Liver (tissue), 7 donors: ENCODE measurements at regions not wholly inside any gene's neighbourhood (a gene's known extent, or its start where the extent isn't known, plus 50 kb on each side); places are given as distances from the start of the nearest gene placed in this dataset.

Experiments
- DNase-seq: peaks from one replicate; pipeline ENCODE4 v3.0.0-alpha.2; 2017; ENCODE audit warnings: low spot score
- H3K27ac ChIP-seq, 2 donors: one replicate each; pipeline ENCODE4 v1.7.0; 2013; ENCODE audit warnings: inconsistent platforms in 2 of 2, low read length in 2 of 2, control low read depth in 1 of 2, low read depth in 1 of 2, mild to moderate bottlenecking in 1 of 2
- H3K27me3 ChIP-seq, 4 donors: one replicate each; pipeline versions ENCODE4 v1.6.1 to v1.7.0; 2013; ENCODE audit warnings: low read length in 3 of 4, inconsistent platforms in 1 of 4, mild to moderate bottlenecking in 1 of 4, moderate library complexity in 1 of 4; ENCODE audit not compliant: control insufficient read depth in 4 of 4, insufficient read depth in 4 of 4
- H3K36me3 ChIP-seq, 4 donors: one replicate each; pipeline versions ENCODE4 v1.6.1 to v1.7.0; 2013; ENCODE audit warnings: low read length in 3 of 4, mild to moderate bottlenecking in 3 of 4, low read depth in 1 of 4, moderate library complexity in 1 of 4; ENCODE audit not compliant: control insufficient read depth in 4 of 4, insufficient read depth in 3 of 4
- H3K4me1 ChIP-seq, 4 donors: one replicate each; pipeline versions ENCODE4 v1.6.1 to v1.7.0; 2013; ENCODE audit warnings: low read length in 3 of 4, mild to moderate bottlenecking in 3 of 4, moderate library complexity in 1 of 4; ENCODE audit not compliant: control insufficient read depth in 4 of 4, insufficient read depth in 4 of 4
- H3K4me3 ChIP-seq, 3 donors: one replicate each; pipeline versions ENCODE4 v1.6.1 to v1.7.0; 2013; ENCODE audit warnings: low read length in 3 of 3, control low read depth in 1 of 3, low read depth in 1 of 3, mild to moderate bottlenecking in 1 of 3
- H3K9ac ChIP-seq, 2 donors: one replicate each; pipeline ENCODE4 v1.7.0; 2013; ENCODE audit warnings: low read length in 2 of 2, mild to moderate bottlenecking in 2 of 2, moderate library complexity in 2 of 2, control low read depth in 1 of 2, low read depth in 1 of 2
- H3K9me3 ChIP-seq, 4 donors: one replicate each; pipeline versions ENCODE4 v1.6.1 to v1.7.0; 2013; ENCODE audit warnings: low read length in 3 of 4; ENCODE audit not compliant: control insufficient read depth in 4 of 4
- EGR1 ChIP-seq, 2 donors: IDR thresholded peaks; 2 replicates each; pipeline ENCODE4 v1.6.1; 2016 to 2018; ENCODE audit warnings: antibody characterized with exemption in 2 of 2, low read depth in 2 of 2
- FOXA1 ChIP-seq: IDR thresholded peaks from 2 replicates; pipeline ENCODE4 v1.6.1; 2016; ENCODE audit warnings: antibody characterized with exemption
- FOXA2 ChIP-seq: IDR thresholded peaks from 2 replicates; pipeline ENCODE4 v1.6.1; 2016; ENCODE audit warnings: antibody characterized with exemption
- GABPA ChIP-seq, 2 donors: IDR thresholded peaks in 1 of 2; conservative IDR thresholded peaks in 1 of 2; 2 replicates each; pipeline ENCODE4 v1.6.1; 2016; ENCODE audit warnings: antibody characterized with exemption in 2 of 2, mild to moderate bottlenecking in 1 of 2, moderate library complexity in 1 of 2
- HNF4A ChIP-seq, 2 donors: conservative IDR thresholded peaks; 2 replicates each; pipeline ENCODE4 v1.6.1; 2016; ENCODE audit warnings: antibody characterized with exemption in 2 of 2, mild to moderate bottlenecking in 2 of 2
- HNF4G ChIP-seq: IDR thresholded peaks from 2 replicates; pipeline ENCODE4 v1.6.1; 2016; ENCODE audit warnings: antibody characterized with exemption
- JUND ChIP-seq, 2 donors: IDR thresholded peaks; 2 replicates each; pipeline ENCODE4 v1.6.1; 2016; ENCODE audit warnings: antibody characterized with exemption in 2 of 2
- NR2F2 ChIP-seq: IDR thresholded peaks from 2 replicates; pipeline ENCODE4 v1.6.1; 2016; ENCODE audit warnings: antibody characterized with exemption
- RAD21 ChIP-seq, 2 donors: IDR thresholded peaks; 2 replicates each; pipeline ENCODE4 v1.6.1; 2016; ENCODE audit warnings: antibody characterized with exemption in 2 of 2, mild to moderate bottlenecking in 2 of 2
- REST ChIP-seq: IDR thresholded peaks from 2 replicates; pipeline ENCODE4 v1.6.1; 2016; ENCODE audit warnings: antibody characterized with exemption, mild to moderate bottlenecking
- RXRA ChIP-seq, 2 donors: IDR thresholded peaks; 2 replicates each; pipeline ENCODE4 v1.6.1; 2017 to 2018; ENCODE audit warnings: antibody characterized with exemption in 2 of 2, mild to moderate bottlenecking in 1 of 2
- SP1 ChIP-seq: IDR thresholded peaks from 2 replicates; pipeline ENCODE4 v1.6.1; 2018; ENCODE audit warnings: antibody characterized with exemption, mild to moderate bottlenecking
- TAF1 ChIP-seq: conservative IDR thresholded peaks from 2 replicates; pipeline ENCODE4 v1.6.1; 2016; ENCODE audit warnings: antibody characterized with exemption, mild to moderate bottlenecking
- YY1 ChIP-seq: IDR thresholded peaks from 2 replicates; pipeline ENCODE4 v1.6.1; 2016; ENCODE audit warnings: antibody characterized with exemption, mild to moderate bottlenecking
- WGBS: extraction: QIAGEN DNeasy Blood & Tissue Kit; methylation state at CpG from one replicate; pipeline ENCODE4 v1.1.7; 2013; 5-methylcytosine and 5-hydroxymethylcytosine counted together
- TF ChIP-seq, protein P1 (sequence below): IDR thresholded peaks from 2 replicates; pipeline ENCODE4 v1.6.1; 2016; ENCODE audit warnings: antibody characterized with exemption
- TF ChIP-seq, protein P2 (sequence below): IDR thresholded peaks from 2 replicates; pipeline ENCODE4 v1.6.1; 2016; ENCODE audit warnings: antibody characterized with exemption
- TF ChIP-seq, protein P3 (sequence below): IDR thresholded peaks from 2 replicates; pipeline ENCODE4 v1.6.1; 2016; ENCODE audit warnings: antibody characterized with exemption
- donor health status: healthy.
- donor health status: healthy.
- donor health status: healthy.
- donor health status: healthy.

DNA sequence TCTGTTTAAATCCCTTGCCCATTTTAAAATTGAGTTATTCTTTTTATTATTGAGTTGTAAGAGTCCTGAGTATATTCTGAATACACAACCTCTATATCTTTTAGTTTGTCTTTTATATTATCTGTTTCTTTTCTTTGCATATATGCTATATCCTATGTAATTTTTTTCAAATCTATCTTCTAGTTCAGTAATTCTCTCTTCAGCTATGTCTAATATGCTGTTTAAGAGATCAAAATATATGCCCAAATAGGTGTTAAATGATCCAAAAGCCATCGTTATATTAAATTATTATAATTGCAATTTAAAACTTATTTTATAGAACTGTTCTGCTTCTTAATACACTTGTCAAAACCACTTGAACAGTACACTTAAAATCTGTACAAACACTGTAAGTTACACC is 107.4 kb upstream of the TSPAN5 start:
- H3K27me3 ChIP-seq, result no peaks in the 10 kb centered on the region
- H3K27ac ChIP-seq, result no peak overlapping the region
- peaks cover 0 to 12% (median under 1%) of the 10 kb centered on the region in 4 donors for H3K9me3 ChIP-seq
- H3K4me1 ChIP-seq, result no peaks in the 10 kb centered on the region
- H3K36me3 ChIP-seq, result no peaks in the 10 kb centered on the region
- DNase-seq, result no peak
- no peak overlapping the region for H3K9ac ChIP-seq
- no peak for TF ChIP-seq TAF1
- TF ChIP-seq, protein P1, sequence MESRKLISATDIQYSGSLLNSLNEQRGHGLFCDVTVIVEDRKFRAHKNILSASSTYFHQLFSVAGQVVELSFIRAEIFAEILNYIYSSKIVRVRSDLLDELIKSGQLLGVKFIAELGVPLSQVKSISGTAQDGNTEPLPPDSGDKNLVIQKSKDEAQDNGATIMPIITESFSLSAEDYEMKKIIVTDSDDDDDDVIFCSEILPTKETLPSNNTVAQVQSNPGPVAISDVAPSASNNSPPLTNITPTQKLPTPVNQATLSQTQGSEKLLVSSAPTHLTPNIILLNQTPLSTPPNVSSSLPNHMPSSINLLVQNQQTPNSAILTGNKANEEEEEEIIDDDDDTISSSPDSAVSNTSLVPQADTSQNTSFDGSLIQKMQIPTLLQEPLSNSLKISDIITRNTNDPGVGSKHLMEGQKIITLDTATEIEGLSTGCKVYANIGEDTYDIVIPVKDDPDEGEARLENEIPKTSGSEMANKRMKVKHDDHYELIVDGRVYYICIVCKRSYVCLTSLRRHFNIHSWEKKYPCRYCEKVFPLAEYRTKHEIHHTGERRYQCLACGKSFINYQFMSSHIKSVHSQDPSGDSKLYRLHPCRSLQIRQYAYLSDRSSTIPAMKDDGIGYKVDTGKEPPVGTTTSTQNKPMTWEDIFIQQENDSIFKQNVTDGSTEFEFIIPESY, result no peak
- 79% methylated on average over 1 of the region's 1 CpG for whole genome bisulfite sequencing
- H3K4me3 ChIP-seq, result no peak overlapping the region

DNA sequence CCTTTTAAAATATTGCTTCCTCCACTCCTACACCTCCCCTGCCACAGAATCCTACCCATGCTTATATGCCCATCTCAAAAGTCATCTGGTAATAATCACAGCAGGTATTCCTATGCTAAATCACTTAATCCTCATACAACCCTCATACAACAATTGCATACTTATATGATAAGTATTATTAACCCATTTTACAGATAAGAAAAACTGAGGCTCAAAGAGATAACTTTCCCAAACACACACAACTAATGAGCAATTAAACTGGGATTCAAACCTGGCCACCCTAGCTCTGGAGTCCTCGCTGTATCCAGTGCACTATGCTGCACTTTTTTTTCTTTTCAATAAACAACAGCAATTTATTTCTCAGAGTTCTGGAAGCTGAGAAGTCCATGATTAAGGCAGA is 99.8 kb upstream of the TSPAN5 start:
- no peak overlapping the region for H3K4me3 ChIP-seq
- 99% methylated on average over 1 of the region's 1 CpG for WGBS
- DNase-seq, result no peak
- H3K27ac ChIP-seq, result no peak overlapping the region
- H3K27me3 ChIP-seq, result no peaks in the 10 kb centered on the region
- H3K36me3 ChIP-seq, result no peaks in the 10 kb centered on the region
- H3K9ac ChIP-seq, result no peak overlapping the region
- H3K4me1 ChIP-seq, result no peaks in the 10 kb centered on the region
- TF ChIP-seq TAF1 (no peak), FOXA2 (no peak)
- TF ChIP-seq, protein P1, result no peak
- TF ChIP-seq, protein P2, sequence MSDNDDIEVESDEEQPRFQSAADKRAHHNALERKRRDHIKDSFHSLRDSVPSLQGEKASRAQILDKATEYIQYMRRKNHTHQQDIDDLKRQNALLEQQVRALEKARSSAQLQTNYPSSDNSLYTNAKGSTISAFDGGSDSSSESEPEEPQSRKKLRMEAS, result no peak
- no peaks in the 10 kb centered on the region for H3K9me3 ChIP-seq

DNA sequence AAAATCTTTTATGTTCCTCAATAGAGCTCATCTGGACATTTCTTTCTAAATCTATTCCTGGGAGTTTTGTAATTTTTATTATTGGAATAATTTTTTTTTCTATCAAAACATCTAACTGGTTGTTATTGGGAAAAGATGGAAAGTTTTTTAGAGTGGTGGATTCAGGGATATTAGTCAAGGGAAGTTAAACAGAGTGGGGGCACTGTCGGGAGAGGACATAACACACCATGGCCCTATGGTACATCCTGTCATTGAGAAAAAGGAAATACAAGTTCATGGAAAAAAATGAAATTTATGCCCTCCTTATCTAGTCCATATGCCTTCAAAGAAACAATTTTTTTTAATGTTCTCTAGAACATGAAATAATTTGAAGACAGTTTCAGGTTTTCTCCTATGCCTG is 96.3 kb upstream of the TSPAN5 start:
- WGBS, result 78% methylated on average over 1 of the region's 1 CpG
- no peak for TF ChIP-seq EGR1 (IDR thresholded peaks at IDR 0.05; ENCODE audit: low read depth in 2 of 2)
- TF ChIP-seq NR2F2, result no peak
- TF ChIP-seq HNF4G, result no peak
- no peak for TF ChIP-seq TAF1
- no peak for TF ChIP-seq FOXA2
- no peak for TF ChIP-seq SP1
- no peak for TF ChIP-seq GABPA (IDR thresholded peaks at IDR 0.05 in 1 of 2, conservative IDR thresholded peaks at IDR 0.05 in 1 of 2)
- TF ChIP-seq RXRA (IDR thresholded peaks at IDR 0.05), result no peak
- TF ChIP-seq, protein P3, sequence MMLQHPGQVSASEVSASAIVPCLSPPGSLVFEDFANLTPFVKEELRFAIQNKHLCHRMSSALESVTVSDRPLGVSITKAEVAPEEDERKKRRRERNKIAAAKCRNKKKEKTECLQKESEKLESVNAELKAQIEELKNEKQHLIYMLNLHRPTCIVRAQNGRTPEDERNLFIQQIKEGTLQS, result no peak
- TF ChIP-seq RAD21 (IDR thresholded peaks at IDR 0.05), result no peak
- no peak for TF ChIP-seq FOXA1
- TF ChIP-seq, protein P1, result no peak
- no peak for TF ChIP-seq HNF4A (conservative IDR thresholded peaks at IDR 0.05)
- no peak for TF ChIP-seq REST
- TF ChIP-seq YY1, result no peak
- no peak for TF ChIP-seq JUND (IDR thresholded peaks at IDR 0.05)
- TF ChIP-seq, protein P2, result no peak

More for the DNA sequence above, 96.3 kb upstream of the TSPAN5 start:
- no peak for DNase-seq
- no peaks in the 10 kb centered on the region for H3K4me1 ChIP-seq
- H3K27ac ChIP-seq, result no peak overlapping the region
- H3K9ac ChIP-seq, result no peak overlapping the region
- no peaks in the 10 kb centered on the region for H3K27me3 ChIP-seq
- H3K36me3 ChIP-seq, result no peaks in the 10 kb centered on the region
- H3K9me3 ChIP-seq, result no peaks in the 10 kb centered on the region
- H3K4me3 ChIP-seq, result no peak overlapping the region
